GM21526 (cell line): ENCODE measurements at regions not wholly inside any gene's neighbourhood (a gene's known extent, or its start where the extent isn't known, plus 50 kb on each side); places are given as distances from the start of the nearest gene placed in this dataset.
"Not testable (repeated sequence)": the region's sequence is repeated elsewhere in the genome, so short reads cannot be mapped to it uniquely, and the experiment has no call there.

Experiments used
- ATAC-seq: cut with Tn5 transposase; IDR thresholded peaks from one replicate; pipeline ENCODE4 v1.9.1; 2021; ENCODE audit warnings: moderate library complexity; ENCODE audit not compliant: unreplicated experiment, low FRiP score

GRCh38 chr7:145812218-145812617 is 304.4 kb upstream of the CNTNAP2 start:
- no peak for ATAC-seq

GRCh38 chr7:145805496-145805895 is 311.1 kb upstream of the CNTNAP2 start:
- ATAC-seq, result not testable (repeated sequence)

- no peak for ATAC-seq
These were observed 319.1 kb upstream of the CNTNAP2 start for GRCh38 chr7:145797507-145797906.

- ATAC-seq, result no peak
These were observed 321.5 kb upstream of the CNTNAP2 start for GRCh38 chr7:145795132-145795531.

- ATAC-seq, result no peak
These were observed 331.5 kb upstream of the CNTNAP2 start for GRCh38 chr7:145784809-145785780.

GRCh38 chr7:145781388-145781787 is 335.2 kb upstream of the CNTNAP2 start:
- not testable (repeated sequence) for ATAC-seq

GRCh38 chr7:145779140-145779539 is 337.5 kb upstream of the CNTNAP2 start:
- no peak for ATAC-seq

GRCh38 chr7:145774777-145775176 is 341.8 kb upstream of the CNTNAP2 start:
- no peak for ATAC-seq

- ATAC-seq, result no peak
These were observed 363.6 kb upstream of the CNTNAP2 start for GRCh38 chr7:145753004-145753403.

GRCh38 chr7:145737617-145738016 is 379.0 kb upstream of the CNTNAP2 start:
- no peak for ATAC-seq

- ATAC-seq, result no peak
These were observed 381.5 kb upstream of the CNTNAP2 start for GRCh38 chr7:145735061-145735460.

GRCh38 chr7:145732521-145732920 is 384.1 kb upstream of the CNTNAP2 start:
- ATAC-seq, result no peak

- no peak for ATAC-seq
These were observed 386.9 kb upstream of the CNTNAP2 start for GRCh38 chr7:145729691-145730090.

- ATAC-seq, result no peak
These were observed 398.5 kb upstream of the CNTNAP2 start for GRCh38 chr7:145718129-145718528.

GRCh38 chr7:145700488-145700887 is 416.1 kb upstream of the CNTNAP2 start:
- no peak for ATAC-seq

- ATAC-seq, result no peak
These were observed 417.9 kb upstream of the CNTNAP2 start for GRCh38 chr7:145698526-145699262.

- not testable (repeated sequence) for ATAC-seq
These were observed 419.0 kb upstream of the CNTNAP2 start for GRCh38 chr7:145697412-145698107.

- ATAC-seq, result no peak
These were observed 420.5 kb upstream of the CNTNAP2 start for GRCh38 chr7:145696071-145696470.

- no peak for ATAC-seq
These were observed 424.2 kb upstream of the CNTNAP2 start for GRCh38 chr7:145692237-145692950.

- ATAC-seq, result no peak
These were observed 425.2 kb upstream of the CNTNAP2 start for GRCh38 chr7:145691377-145691914.
